SK-N-SH (cell line): ENCODE measurements at regions not wholly inside any gene's neighbourhood (a gene's known extent, or its start where the extent isn't known, plus 50 kb on each side); places are given as distances from the start of the nearest gene placed in this dataset.

Experiments
- CTCF ChIA-PET: fragments of 300-600, 350-600 bp; formaldehyde crosslinking; extraction: SDS; loops from one replicate; lab custom pipeline; 2021; lab: Yijun Ruan, JAX
- POLR2A ChIA-PET: fragments of 350-600 bp; sonication (Branson Sonifier 250); formaldehyde crosslinking; extraction: SDS; loops from one replicate; lab custom pipeline; 2020; ENCODE audit warnings: antibody characterized with exemption, inconsistent platforms; lab: Yijun Ruan, JAX
- DNase-seq: peaks from one replicate; pipeline ENCODE4 v3.0.0; 2012
- H2AFZ ChIP-seq: fragments of 200-600 bp; sonication (generic); 2 replicates; pipeline ENCODE4 v1.8.1; 2016; ENCODE audit warnings: antibody characterized with exemption, mild to moderate bottlenecking, low read depth
- H3F3A ChIP-seq: fragments of 200-600 bp; sonication (generic); replicated peaks from 2 replicates; pipeline ENCODE3; 2016; ENCODE audit warnings: antibody characterized with exemption, mild to moderate bottlenecking; ENCODE audit not compliant: insufficient read depth
- H3K27ac ChIP-seq, 2 experiments: fragments of 200-500 bp in 1 of 2; fragments of 200-600 bp in 1 of 2; sonication (Bioruptor generic) in 1 of 2; sonication (generic), shearing (Covaris generic) in 1 of 2; 2 replicates each; pipeline versions ENCODE4 v1.5.1 to v1.6.1; 2014 to 2016; ENCODE audit warnings: low read depth in 2 of 2, inconsistent platforms in 1 of 2, low read length in 1 of 2, mild to moderate bottlenecking in 1 of 2, mixed read lengths in 1 of 2
- H3K27me3 ChIP-seq: fragments of 200-600 bp; sonication (generic), shearing (Covaris generic); 2 replicates; pipeline ENCODE4 v1.6.1; 2016; ENCODE audit warnings: mixed run types; ENCODE audit not compliant: insufficient read depth
- H3K36me3 ChIP-seq, 2 experiments: fragments of 200-500 bp in 1 of 2; fragments of 200-600 bp in 1 of 2; sonication (Bioruptor generic) in 1 of 2; sonication (generic) in 1 of 2; replicated peaks in 1 of 2; 2 replicates each; pipeline versions ENCODE3 to v1.5.1; 2014 to 2016; ENCODE audit warnings: low read length in 1 of 2, mild to moderate bottlenecking in 1 of 2; ENCODE audit not compliant: insufficient read depth in 2 of 2, control insufficient read depth in 1 of 2
- H3K4me1 ChIP-seq, 2 experiments: fragments of 200-500 bp in 1 of 2; fragments of 200-600 bp in 1 of 2; sonication (Bioruptor generic) in 1 of 2; sonication (generic), shearing (Covaris generic) in 1 of 2; 2 replicates each; pipeline versions ENCODE4 v1.5.1 to v1.6.1; 2014 to 2016; ENCODE audit warnings: low read depth in 1 of 2, low read length in 1 of 2, mixed run types in 1 of 2; ENCODE audit not compliant: insufficient read depth in 2 of 2, control insufficient read depth in 1 of 2
- H3K4me2 ChIP-seq: fragments of 200-600 bp; sonication (generic), shearing (Covaris generic); 2 replicates; pipeline ENCODE4 v1.6.1; 2017; ENCODE audit warnings: mixed run types
- H3K4me3 ChIP-seq, 2 experiments: fragments of 200-500 bp in 1 of 2; fragments of 200-600 bp in 1 of 2; sonication (Bioruptor generic) in 1 of 2; sonication (generic), shearing (Covaris generic) in 1 of 2; 2 replicates each; pipeline versions ENCODE4 v1.5.1 to v1.8.1; 2014 to 2016; ENCODE audit warnings: low read depth in 2 of 2, inconsistent platforms in 1 of 2, low read length in 1 of 2, mild to moderate bottlenecking in 1 of 2, mixed read lengths in 1 of 2, moderate library complexity in 1 of 2
- H3K79me2 ChIP-seq: fragments of 200-600 bp; sonication (generic); 2 replicates; pipeline ENCODE4 v1.8.1; 2017; ENCODE audit warnings: mild to moderate bottlenecking; ENCODE audit not compliant: insufficient read depth
- H3K9ac ChIP-seq: fragments of 200-600 bp; sonication (generic); 2 replicates; pipeline ENCODE4 v1.6.1; 2017; ENCODE audit warnings: mixed run types
- H3K9me2 ChIP-seq: fragments of 200-600 bp; sonication (generic); 2 replicates; pipeline ENCODE4 v1.6.1; 2017; ENCODE audit warnings: mixed run types
- H3K9me3 ChIP-seq: fragments of 200-600 bp; sonication (generic); 2 replicates; pipeline ENCODE4 v1.6.1; 2017; ENCODE audit warnings: mixed run types, mild to moderate bottlenecking, moderate library complexity
- H4K20me1 ChIP-seq: fragments of 200-600 bp; sonication (generic); 2 replicates; pipeline ENCODE4 v1.6.1; 2017; ENCODE audit warnings: mild to moderate bottlenecking, mixed run types; ENCODE audit not compliant: insufficient read depth
- CHD2 ChIP-seq: fragments of 150-350 bp; IDR thresholded peaks from 2 replicates; pipeline ENCODE4 v1.6.1; 2018; ENCODE audit warnings: low read length; ENCODE audit not compliant: partially characterized antibody
- ELF1 ChIP-seq: IDR thresholded peaks from 2 replicates; pipeline ENCODE4 v1.4.0; 2012
- EZH2phosphoT487 ChIP-seq: fragments of 200-600 bp; sonication (generic); IDR thresholded peaks from 2 replicates; pipeline ENCODE4 v1.6.1; 2017; ENCODE audit warnings: low read depth, mixed run types, mild to moderate bottlenecking, antibody characterized with exemption, moderate library complexity, borderline replicate concordance
- FOSL2 ChIP-seq: IDR thresholded peaks from 2 replicates; pipeline ENCODE4 v1.4.0; 2012; ENCODE audit warnings: low read depth, mild to moderate bottlenecking, moderate library complexity, borderline replicate concordance
- FOXJ3 ChIP-seq: sonication (generic); formaldehyde crosslinking; IDR thresholded peaks from 2 replicates; pipeline ENCODE4 v1.5.1; 2020; ENCODE audit warnings: mild to moderate bottlenecking, missing genetic modification reagents
- GABPA ChIP-seq: IDR thresholded peaks from 2 replicates; pipeline ENCODE4 v1.4.0; 2012; ENCODE audit warnings: low read depth, mild to moderate bottlenecking
- GATA2 ChIP-seq: sonication (generic); formaldehyde crosslinking; IDR thresholded peaks from 2 replicates; pipeline ENCODE4 v1.5.0; 2020; ENCODE audit warnings: mild to moderate bottlenecking, missing genetic modification reagents
- MXI1 ChIP-seq: IDR thresholded peaks from 2 replicates; pipeline ENCODE4 v1.6.1; 2012; ENCODE audit warnings: mild to moderate bottlenecking, low read depth, low read length, improper control_type of control experiment
- NFIC ChIP-seq: IDR thresholded peaks from 2 replicates; pipeline ENCODE4 v1.4.0; 2012; ENCODE audit warnings: borderline replicate concordance
- NRF1 ChIP-seq: IDR thresholded peaks from 2 replicates; pipeline ENCODE4 v1.6.1; 2012; ENCODE audit warnings: low read depth, mild to moderate bottlenecking, low read length
- PBX3 ChIP-seq: IDR thresholded peaks from 2 replicates; pipeline ENCODE4; 2012
- POLR2AphosphoS5 ChIP-seq: IDR thresholded peaks from 2 replicates; pipeline ENCODE4 v1.6.1; 2012; ENCODE audit warnings: low read depth, low read length
- RCOR1 ChIP-seq: fragments of 150-350 bp; IDR thresholded peaks from 2 replicates; pipeline ENCODE4 v1.6.1; 2017; ENCODE audit warnings: antibody characterized with exemption, low read length
- REST ChIP-seq: IDR thresholded peaks from 2 replicates; pipeline ENCODE4 v1.6.1; 2012; ENCODE audit warnings: mild to moderate bottlenecking, low read depth, low read length, moderate library complexity
- RFX5 ChIP-seq: IDR thresholded peaks from 2 replicates; pipeline ENCODE4 v1.6.1; 2012; ENCODE audit warnings: mild to moderate bottlenecking, improper control_type of control experiment, low read length
- TAF1 ChIP-seq: IDR thresholded peaks from 2 replicates; pipeline ENCODE4 v1.6.1; 2012; ENCODE audit warnings: low read depth, mild to moderate bottlenecking, low read length, moderate library complexity, borderline replicate concordance
- TCF12 ChIP-seq: IDR thresholded peaks from 2 replicates; pipeline ENCODE4 v1.4.0; 2012
- TEAD4 ChIP-seq: IDR thresholded peaks from 2 replicates; pipeline ENCODE4 v1.4.0; 2012; ENCODE audit warnings: mild to moderate bottlenecking, borderline replicate concordance; ENCODE audit not compliant: insufficient read depth
- USF1 ChIP-seq: IDR thresholded peaks from 2 replicates; pipeline ENCODE4 v1.4.0; 2012; ENCODE audit warnings: low read depth, borderline replicate concordance
- USF2 ChIP-seq: fragments of 150-350 bp; IDR thresholded peaks from 2 replicates; pipeline ENCODE4 v1.6.1; 2017; ENCODE audit warnings: antibody characterized with exemption, low read length, low read depth, borderline replicate concordance
- YY1 ChIP-seq: IDR thresholded peaks from 2 replicates; pipeline ENCODE4 v1.4.0; 2012; ENCODE audit warnings: low read depth, mild to moderate bottlenecking
- whole genome bisulfite sequencing: methylation state at CpG from one replicate; pipeline ENCODE4 v1.1.6; 2017; ENCODE audit warnings: low lambda C conversion rate; 5-methylcytosine and 5-hydroxymethylcytosine counted together

GRCh38 chr21:18548249-18548648, 144.7 kb upstream of the TMPRSS15 start:
- POLR2A ChIA-PET: no interaction called here
- H3K36me3 ChIP-seq: no peaks in the 10 kb centered on the region
- H3K4me2 ChIP-seq: no peak overlapping the region
- no peaks in the 10 kb centered on the region for H3K9me2 ChIP-seq
- H3K79me2 ChIP-seq: no peaks in the 10 kb centered on the region
- CTCF ChIA-PET: no interaction called here
- no peaks in the 10 kb centered on the region for H3K9me3 ChIP-seq
- H3K27ac ChIP-seq: no peak overlapping the region
- TF ChIP-seq TCF12: no peak
- TF ChIP-seq RFX5: no peak
- no peak for TF ChIP-seq REST
- no peak for TF ChIP-seq NFIC
- TF ChIP-seq USF2: no peak
- TF ChIP-seq CHD2: no peak
- no peak for TF ChIP-seq RCOR1
- no peak overlapping the region for H2AFZ ChIP-seq
- H4K20me1 ChIP-seq: no peaks in the 10 kb centered on the region
- no peaks in the 10 kb centered on the region for H3K27me3 ChIP-seq
- no peaks in the 10 kb centered on the region for H3F3A ChIP-seq
- H3K9ac ChIP-seq: no peak overlapping the region
- H3K4me3 ChIP-seq: no peak overlapping the region
- H3K4me1 ChIP-seq: no peaks in the 10 kb centered on the region
- DNase-seq: no peak

GRCh38 chr21:18549214-18549905, 145.8 kb upstream of the TMPRSS15 start:
- DNase-seq: no peak
- Histone ChIP-seq H3K36me3 (no peaks in the 10 kb centered on the region), H3K9me3 (no peaks in the 10 kb centered on the region), H3K79me2 (no peaks in the 10 kb centered on the region), H3K27me3 (no peaks in the 10 kb centered on the region), H3K4me2 (no peak overlapping the region), H3F3A (no peaks in the 10 kb centered on the region), H3K4me1 (no peaks in the 10 kb centered on the region), H2AFZ (no peak overlapping the region), H4K20me1 (no peaks in the 10 kb centered on the region), H3K27ac (no peak overlapping the region), H3K4me3 (no peak overlapping the region), H3K9ac (no peak overlapping the region), H3K9me2 (no peaks in the 10 kb centered on the region)
- TF ChIP-seq NRF1 (no peak), TAF1 (no peak), TCF12 (no peak), MXI1 (no peak), POLR2AphosphoS5 (no peak), GATA2 (CRISPR knock-in tag) (no peak), FOSL2 (no peak), RFX5 (no peak), YY1 (no peak), EZH2phosphoT487 (no peak), TEAD4 (no peak), NFIC (no peak), GABPA (no peak), USF1 (no peak), FOXJ3 (no peak), ELF1 (no peak), PBX3 (no peak), RCOR1 (no peak)
- WGBS: 3% methylated on average over 4 of the region's 4 CpGs
- ChIA-PET CTCF (no interaction called here), POLR2A (no interaction called here)
